NCI-H446 treated with DMSO at 0.1 percent for 48 hours (cell line): ENCODE measurements at regions not wholly inside any gene's neighbourhood (a gene's known extent, or its start where the extent isn't known, plus 50 kb on each side); places are given as distances from the start of the nearest gene placed in this dataset.

Experiments used
- DNase-seq: peaks from one replicate; lab custom pipeline; 2025; lab: John Stamatoyannopoulos, UW

DNA sequence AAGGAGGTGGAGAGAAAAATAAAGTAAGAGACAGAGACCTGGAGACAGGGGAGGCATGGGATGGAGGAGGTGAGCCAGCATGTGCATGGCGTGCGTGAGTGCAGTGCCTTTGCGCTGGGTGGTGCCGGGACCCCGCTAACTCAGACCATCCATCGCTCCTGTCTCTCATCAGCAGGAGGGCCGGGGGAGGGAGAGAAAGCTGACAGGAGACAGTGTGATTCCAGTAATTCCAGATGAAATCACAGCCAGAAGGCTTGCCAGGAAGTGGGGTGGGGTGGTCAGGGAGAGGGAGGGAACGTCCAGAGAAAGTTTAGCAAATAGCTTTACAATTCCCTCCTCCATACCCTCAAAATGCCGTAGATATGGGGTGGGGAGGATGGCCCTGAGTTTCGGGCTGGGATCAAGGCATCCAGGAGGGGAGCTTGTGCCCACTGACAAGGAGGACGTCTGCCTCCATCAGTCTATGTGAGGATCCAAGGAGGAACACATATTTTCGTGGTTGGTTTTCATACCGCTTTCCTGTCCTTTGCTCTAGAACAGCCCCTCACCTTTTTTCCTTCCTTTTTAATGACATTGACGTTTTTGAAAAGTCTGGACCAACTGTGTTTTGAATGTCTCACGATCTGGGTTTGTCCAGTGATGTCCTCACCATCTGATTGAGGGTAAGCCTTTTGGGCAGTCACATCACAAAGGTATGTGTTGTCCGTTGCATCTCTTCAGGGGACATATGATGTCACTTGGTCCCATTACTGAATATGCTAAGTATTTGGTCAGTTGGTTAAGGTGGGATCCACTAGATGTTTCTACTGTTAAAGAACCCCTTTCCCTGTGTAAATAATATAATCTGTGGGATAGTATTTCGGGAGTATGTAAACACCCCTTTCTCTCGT is 567.3 kb downstream of the MIAT start:
- no peak for DNase-seq

DNA sequence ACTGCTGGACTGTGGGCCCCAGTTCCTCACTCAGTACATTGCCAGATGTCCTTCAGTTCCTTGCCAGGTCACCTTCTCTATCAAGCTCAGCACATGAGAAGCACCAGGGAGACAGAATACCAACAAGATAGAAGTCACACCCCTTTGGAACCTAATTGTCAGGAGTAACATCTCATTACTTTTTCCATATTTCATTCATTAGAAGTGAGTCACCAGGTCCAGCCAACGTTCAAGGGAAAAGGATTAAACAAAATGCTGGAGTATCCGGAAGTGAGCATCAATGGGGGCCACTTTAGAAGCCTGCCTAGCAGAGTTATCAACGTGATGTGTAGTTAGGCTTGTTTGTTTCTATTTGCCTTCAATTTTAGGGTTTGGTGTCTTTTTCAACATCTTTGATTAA is 569.3 kb downstream of the MIAT start:
- DNase-seq = no peak

DNA sequence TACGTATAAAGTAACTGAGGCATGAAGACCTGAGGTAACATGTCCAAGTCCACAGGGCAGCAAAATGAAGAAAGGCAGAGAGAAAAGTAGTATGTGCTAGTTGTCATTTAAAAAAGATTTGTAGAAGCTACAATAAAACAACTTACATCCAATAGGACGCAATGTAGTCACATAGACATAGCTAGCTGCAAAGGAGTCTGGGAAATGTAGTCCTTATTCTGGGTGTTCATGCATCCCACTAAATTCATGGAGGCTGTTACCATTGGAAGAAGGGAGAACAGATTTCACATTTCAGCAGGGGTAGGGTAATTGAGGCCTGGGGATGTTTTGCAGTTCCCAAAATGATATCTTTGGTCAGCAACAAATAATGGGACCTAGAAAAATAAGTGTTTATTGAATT is 571.4 kb downstream of the MIAT start:
- no peak for DNase-seq

DNA sequence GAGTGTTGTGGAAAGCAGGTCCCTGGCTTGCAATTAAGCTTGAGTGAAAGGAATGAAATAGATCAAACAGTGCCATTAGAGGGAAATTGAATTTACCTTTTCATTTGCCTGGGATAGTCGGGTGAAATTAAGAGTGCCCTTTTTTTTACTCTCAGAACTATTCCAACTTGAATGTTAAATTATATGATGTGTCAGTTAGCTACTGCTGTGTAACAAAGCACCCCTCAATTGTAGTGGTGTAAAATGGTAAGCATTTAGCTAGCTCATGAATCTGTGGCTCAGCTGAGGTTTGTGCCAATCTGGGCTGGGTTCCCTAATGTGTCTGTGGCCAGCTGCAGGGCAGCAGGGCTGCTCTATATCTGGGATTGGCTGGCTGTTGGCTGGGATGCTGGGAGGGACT is 571.4 kb downstream of the MN1 start:
- no peak for DNase-seq

DNA sequence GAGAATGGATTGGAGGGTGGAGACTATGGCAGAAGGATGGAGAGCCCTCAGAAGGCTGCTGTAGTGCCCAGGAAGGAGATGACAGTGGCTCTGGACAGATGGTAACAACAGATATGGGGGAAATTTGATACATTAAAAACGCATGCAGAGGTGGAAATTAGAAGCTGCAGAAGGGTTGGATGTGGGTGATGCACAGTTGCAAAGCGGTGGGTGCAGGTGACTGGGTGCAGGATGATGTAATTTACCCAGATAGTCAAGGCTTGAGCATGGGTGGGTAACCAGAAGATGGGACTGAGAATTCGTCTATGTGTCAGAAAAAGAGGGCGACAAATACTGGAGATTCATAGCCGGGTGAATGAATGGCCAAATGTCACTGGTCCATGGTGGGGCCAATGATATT is 570.3 kb downstream of the MN1 start:
- no peak for DNase-seq

DNA sequence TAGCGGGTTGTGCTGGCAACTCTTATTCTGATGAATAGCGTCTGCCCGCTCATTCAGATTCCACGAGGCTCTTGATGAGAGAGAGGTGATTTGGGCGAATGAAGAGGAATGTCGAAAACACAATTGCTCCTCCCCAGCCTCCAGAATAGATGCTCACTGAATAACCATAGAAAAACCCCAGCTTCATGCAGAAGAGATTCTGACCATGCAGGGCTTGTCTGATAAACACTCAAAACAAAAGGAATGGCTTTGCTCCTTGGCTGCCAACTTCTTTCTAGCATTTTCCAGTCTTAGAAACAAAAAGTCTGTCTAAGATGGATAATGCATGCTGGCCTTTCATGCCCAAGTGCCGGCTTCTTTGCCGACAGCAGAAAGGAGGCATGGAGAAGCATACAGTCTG is 569.5 kb downstream of the MN1 start:
- DNase-seq = no peak

DNA sequence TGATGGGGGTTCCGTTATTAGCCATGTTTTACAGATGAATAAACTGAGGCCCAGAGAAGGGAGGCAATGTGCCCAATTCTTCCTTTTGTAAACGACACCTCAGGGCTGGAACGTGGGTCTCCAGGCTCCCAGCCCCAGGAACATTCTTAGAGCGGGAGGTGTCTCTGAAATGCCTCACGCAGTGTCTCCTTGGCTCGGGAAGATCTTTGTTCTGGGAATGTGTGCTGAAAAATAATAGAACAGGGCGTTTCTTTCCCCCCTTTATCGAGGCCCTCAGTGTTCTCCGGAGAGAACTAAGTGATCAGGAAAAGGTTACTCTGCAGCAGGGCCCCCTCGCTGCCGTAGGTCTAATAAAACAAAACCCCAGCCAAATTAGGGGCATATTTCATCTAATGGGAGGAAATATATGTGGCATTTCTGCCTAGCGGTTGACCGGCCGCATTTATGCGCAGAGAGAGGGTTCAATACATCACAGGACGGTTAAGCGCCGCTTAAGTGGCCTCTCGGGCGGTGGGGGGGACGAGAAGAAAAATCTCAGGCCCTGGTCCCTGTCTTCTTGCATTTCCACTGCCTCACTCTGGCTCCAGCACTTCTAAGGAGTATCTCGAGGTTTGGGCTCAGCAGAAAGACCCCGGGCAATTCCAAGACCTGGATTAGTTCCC is 564.3 kb downstream of the MN1 start:
- DNase-seq = no peak

DNA sequence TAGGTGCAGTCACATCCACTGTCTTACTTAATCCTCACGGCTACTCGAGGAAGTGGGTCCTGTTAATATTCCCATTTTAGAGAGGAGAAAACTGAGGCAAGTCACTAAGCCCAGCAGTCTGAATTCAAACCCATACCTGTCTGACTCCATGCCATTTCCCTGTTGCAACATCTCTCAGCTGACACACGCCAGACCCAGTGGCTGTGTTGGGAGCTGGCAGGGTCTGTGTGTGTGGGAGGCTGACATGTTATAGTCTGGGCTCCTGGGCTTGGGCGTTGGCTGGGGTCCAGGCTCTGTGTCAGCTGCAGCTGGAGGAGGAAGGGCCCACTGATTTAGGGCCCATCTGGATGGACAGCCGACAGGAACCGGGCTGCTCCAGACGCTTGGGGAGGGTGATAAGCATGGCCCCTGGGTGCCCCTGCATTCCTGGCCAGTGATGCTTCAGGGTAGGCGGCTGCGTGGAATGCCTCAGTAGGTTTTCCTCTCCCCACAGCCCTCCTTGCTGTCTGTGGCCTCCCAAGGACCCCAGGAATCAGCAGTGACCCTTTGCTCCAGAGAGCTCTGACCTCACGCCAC is 562.5 kb downstream of the MN1 start:
- DNase-seq = peak; percentile 88

DNA sequence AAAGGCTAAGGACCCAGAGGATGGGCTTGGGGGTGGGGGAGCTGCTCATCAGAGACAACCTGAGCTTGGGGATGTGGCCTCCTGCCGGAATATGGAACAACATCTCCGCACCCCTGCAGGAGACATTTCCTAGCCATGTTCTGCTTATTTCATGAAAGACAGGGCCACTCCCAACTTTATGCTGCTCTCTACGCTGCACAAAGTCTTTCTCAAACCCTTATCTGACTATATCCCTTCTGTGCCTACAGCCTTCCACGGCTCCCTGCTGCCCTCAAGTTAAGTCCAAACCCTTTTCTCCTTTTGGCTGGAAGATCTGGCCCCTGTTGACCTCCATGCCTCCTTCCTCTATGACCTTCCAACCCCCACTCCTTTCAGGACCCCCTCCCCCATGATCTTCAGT is 562.0 kb downstream of the MN1 start:
- DNase-seq = no peak

DNA sequence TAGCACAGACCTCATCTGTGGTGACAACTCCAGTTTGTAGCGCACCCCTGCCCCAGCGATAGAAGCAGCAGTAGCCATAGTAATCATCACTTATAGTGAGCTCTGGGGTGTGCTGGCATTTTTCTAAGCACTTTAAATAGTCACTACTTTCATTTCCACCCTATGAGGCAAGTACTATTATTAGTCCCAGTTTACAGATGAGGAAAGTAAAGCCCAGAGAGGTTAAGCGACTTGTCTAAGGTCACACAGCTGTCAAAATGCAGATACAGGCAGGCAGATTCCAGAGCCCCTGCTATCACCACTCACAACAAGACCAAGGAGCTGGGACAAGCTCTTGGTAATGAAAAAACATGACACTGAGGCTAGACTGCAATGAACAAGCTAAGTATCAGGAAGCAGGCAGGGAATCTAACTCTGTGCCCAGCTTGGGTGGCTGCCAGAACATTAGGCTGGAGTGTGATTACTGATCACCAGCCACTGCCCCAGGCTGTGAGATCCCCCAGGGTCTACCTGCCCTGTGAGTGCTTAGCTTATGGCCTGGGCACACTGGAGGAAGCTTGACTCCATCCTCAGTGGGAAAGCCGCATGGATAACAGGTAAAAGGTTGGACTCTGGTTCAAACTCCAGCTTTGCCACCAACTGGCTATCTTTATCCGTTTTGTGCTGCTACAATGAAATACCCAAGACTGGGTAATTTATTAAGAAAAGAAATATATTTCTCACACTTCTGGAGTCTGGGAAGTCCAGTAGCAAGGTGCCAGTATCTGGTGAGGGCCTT is 561.1 kb downstream of the MN1 start:
- peak; percentile 28 for DNase-seq

DNA sequence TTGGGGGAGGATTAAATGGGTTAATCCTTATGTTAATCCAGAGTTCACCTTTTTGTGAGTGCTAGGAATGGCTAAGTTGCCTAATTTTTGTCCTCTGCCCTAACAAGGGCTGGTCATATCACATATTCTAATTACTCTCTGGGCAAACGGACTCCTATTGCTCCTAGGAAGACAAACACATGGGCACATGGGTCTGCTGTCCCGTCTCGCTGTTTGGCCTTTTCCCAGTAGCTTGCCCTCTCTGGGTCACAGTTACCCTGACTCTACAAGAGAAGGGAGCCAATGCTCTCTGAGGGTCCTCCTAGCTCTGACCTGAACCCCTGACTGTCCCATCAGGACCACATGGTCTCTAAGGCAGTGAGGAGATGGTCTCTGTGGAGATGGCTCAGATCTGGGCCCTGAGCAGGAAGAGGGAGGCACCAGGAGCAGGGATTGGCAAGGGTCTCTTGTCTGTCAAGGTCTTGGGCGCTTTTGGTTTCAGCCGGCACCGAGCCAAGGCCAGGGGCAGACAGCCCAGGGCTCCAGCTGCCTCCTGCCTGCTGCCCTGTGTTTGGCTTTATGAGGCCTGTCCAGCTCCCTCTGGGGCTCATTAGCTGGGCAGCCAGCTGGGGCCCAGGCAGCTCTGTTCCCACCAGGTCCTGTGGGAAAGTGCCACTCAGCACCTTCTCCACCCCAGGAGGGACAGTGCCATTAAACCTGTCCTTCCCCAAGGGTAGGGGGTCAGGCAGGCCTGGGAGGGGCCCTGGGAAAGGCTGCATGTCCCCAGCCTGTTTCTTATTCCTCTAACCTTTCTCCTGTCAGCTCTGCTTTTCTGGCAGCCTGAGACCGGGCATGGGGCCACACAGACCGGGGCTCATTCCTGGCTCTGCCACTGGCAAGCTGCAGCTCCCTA is 559.9 kb downstream of the MN1 start:
- DNase-seq = peak; percentile 96

DNA sequence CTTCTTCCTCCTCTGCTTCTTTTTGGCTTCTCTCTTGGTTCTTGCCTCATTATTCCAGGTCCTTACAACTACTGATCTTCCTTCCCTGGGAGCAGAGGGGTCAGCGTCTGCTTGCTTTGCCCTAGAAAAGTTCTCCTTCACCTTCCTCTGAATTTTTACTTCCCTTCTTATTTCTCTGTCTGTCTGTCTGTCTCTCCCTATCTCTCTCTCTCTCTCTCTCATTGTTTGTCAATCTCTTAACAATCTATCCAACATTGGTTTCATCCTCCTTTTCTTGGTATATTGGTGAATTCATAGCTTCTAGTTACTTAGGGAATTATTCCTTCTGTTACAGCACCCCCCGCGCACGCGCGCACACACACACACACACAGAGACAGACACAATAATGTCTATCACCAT is 559.1 kb downstream of the MN1 start:
- DNase-seq = no peak

DNA sequence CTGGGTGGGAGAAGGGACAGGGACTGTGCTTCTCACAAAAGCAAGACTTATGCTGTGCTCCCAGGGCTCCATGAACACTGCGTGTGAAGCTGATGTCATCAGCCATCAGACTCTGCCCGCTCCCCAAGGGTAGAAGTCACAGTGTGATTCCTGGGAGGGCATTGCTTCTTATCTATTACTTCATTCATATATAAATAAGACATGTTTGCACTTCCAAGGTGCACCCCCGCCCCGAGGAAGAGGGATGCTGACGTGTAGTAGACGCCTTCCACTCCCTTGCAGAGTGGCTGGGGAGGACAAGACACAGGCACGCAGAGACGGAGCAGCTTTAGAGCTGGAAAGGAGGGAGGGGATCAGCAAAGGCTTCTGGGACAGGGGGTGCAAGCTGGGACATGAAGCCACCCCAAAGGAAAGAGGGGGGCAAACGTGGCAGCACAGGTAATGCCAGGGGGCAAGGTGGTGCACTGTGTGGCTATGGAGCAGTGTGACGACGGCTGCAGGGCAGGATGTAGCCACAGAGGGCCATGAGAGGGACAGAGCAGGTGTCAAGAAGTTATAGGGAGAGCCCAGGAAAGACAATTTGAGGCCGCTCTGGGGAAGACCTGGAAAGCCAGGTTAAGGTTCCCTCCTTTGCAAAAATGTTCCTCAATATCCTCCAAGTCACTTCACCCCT is 558.5 kb downstream of the MN1 start:
- DNase-seq = no peak

DNA sequence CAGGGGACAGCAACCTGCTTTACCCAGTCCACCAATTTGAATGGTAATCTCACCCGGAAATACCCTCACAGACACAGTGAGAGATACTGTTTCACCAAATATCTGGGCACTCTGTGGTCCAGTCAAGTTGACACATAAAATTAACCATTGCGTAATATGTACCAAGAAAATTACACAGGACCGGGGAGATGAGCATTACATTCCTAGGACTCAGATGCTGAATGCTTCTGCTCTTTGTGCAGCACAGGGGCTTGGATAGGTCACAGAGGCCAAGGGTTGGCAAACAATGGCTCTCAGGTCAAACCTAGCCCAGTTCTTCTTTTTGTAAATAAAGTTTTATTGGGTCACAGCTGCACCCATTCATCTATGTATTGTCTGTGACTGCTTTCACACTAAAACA is 557.2 kb downstream of the MN1 start:
- DNase-seq = no peak

DNA sequence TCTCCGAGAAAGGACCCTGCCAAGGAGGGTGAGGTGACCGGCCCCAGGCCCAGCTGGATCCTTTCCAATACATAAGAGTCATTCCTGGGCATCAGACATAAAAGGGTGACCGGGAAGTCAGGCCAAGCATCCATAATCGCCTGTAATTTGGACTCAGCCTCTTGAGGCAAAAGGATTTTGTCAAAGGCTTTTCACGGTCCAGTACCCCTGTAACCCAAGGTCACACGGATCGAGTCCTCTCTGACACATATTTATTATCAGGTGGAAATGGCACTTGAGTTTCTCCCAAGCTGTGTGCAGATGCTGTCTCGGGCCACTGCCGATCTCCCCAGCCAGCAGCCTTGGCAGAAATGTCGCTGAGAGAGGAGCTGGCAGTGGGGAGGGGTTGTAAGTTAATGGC is 556.5 kb downstream of the MN1 start:
- DNase-seq = peak; percentile 68

DNA sequence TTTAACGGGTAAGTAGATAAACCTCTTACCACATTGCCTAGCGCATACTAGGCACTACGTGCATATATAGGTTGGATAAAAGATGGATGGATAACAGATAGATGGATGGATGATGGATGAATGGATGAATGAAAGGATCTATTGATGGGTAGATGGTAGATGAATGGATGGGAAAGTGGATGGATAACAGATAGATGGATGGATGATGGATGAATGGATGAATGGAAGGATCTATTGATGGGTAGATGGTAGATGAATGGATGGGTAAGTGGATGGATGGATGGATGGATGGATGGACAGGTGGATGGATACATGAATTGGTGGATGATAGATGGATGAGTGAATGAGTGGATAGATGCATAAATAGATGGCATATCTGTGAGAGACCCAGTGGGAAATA is 555.0 kb downstream of the MN1 start:
- no peak for DNase-seq

DNA sequence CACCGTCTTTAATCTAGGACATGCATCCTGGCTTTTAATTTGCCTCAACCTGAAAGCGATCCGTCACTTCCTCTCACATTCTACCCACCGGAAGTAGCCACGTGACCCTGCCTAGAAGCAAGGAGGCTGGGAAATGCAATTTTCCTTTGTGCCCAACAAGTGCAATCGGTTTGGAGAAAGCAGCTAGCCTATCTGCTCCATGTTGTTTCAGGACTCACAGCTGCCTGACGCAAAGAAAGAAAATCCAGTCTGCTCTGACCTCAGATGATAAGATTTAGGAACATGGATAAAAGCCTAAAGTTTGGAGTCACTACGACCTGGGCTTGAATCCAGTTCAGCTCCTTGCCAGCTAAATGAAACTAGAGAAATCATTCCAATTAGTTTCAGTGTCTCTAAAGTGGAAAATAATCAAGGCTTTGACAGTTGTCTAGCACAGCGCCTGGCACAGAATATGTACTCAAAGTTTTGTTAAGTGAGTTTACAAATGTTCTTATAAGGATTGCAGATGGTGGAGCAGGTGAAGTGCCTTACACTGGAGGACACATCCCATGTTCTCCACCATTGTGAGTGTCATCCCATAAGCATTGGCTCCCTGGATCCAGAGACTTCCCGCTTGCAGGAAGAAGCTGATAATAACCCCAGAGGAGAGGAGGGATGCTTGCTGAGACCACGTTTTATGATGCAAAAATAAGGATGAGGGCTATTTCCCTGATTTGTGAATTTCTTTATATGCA is 553.7 kb downstream of the MN1 start:
- DNase-seq = peak; percentile 82

DNA sequence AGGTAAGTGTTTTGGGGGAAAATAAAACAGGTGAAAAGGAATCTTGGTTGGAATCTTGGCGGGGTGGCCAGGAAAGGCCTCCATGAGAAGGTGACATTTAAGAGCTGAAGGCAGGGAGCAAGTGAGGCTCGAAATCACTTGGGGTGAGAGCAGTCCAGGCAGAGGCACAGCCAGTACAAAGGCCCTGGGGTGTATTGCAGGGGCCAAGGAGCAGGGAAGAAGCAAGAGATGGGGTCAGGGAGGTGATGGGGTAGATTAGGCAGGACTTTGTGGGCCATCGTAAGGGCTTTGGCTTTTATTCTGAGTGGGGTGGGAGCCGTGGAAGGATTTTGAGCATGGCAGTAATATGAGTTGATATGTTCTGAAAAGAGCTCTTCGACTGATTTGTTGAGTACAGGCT is 551.1 kb downstream of the MN1 start:
- DNase-seq = no peak

DNA sequence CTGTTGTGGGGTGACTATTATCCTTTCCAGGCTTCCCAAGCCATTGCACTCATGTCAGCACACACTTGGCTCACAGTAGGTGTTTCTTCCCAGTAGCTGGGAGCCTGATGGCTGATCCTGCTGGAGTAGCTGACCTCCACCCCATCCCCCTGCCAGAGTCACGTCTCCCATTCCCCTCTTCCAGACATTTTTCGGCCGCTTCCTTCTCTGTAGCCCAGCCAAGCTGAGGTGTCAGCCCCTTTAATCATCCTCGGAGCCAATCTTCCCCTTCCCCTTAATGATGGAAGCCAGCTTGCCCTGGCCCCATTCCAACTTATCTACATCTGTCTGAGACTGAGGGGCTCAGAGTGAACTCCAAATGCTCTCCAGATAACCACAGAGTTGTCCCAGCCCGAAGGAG is 550.7 kb downstream of the MN1 start:
- DNase-seq = no peak

DNA sequence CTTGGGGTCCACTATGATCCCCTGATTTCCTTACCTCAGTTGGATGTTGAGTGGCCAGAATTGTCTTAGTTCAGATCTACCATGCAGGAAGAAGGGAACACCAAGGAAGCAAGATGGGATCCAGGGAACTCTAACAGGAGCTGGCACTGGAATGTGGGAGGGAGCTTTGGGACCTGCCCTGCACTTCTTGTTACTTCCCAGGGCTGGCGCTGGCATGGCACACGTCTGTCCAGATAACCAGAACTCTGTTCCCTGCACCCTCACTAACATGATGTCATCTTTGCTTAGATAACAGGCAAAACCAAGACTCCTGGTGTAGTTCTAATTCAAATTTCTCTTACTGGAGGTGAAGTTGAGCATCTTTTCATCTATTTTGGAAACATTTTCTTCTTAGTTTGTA is 550.0 kb downstream of the MN1 start:
- DNase-seq = no peak
